Epithelial cell of proximal tubule (primary cell): ENCODE measurements at regions not wholly inside any gene's neighbourhood (a gene's known extent, or its start where the extent isn't known, plus 50 kb on each side); places are given as distances from the start of the nearest gene placed in this dataset.

Source experiments
- DNase-seq: peaks from one replicate; pipeline ENCODE4 v3.0.0-alpha.2; 2011; ENCODE audit warnings: low read depth
- H3K4me3 ChIP-seq: 2 replicates; pipeline ENCODE4 v1.5.1; 2011; ENCODE audit warnings: low read depth, mild to moderate bottlenecking, low read length
- CTCF ChIP-seq: conservative IDR thresholded peaks from 2 replicates; pipeline ENCODE4 v1.5.1; 2012; ENCODE audit warnings: low read depth, mild to moderate bottlenecking, low read length

DNA sequence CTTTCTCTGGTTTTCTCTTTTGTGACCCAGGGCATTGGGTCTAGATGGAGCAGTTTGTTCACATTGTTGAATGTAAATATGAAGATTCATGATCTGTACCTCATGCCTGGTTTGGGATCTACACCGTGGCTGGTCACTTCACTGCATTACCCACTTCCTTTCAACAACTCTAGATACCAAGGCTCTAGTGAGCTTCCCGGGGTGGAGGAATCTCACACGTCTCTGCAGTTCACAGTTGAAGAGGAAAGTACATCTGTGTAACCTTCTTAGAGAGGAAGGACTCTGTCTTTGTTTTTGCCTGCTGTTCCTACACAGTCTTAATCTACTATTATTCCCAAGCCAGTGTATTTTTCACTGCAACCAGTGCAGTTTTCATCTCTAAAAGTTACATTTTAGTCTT, 574.8 kb downstream of the MBD2 start:
- H3K4me3 ChIP-seq = no peak overlapping the region
- no peak for TF ChIP-seq CTCF
- no peak for DNase-seq

- DNase-seq = no peak
- no peak for TF ChIP-seq CTCF
Measured at GRCh38 chr18:53644799-53645471, 579.5 kb downstream of the MBD2 start.

GRCh38 chr18:53639687-53640086, 584.8 kb downstream of the MBD2 start:
- TF ChIP-seq CTCF = no peak
- no peak overlapping the region for H3K4me3 ChIP-seq
- no peak for DNase-seq

More at GRCh38 chr18:53644799-53645471, 579.5 kb downstream of the MBD2 start:
- no peak overlapping the region for H3K4me3 ChIP-seq

DNA sequence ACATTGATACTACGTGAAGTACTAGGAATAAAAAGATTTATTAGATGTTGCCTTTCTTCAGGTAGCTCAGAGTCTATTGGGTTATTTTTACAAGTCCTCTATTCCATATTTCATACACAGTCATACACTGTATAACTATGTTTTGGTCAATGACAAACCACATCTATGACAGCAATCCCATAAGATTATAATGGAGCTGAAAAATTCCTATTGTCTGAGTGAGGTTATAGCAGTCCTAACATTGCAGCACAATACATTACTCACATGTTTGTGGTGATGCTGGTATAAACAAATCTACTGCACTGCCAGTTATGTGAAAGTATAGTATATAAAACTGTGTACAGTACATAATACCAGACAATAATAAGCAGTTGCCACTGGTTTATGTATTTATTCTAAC, 595.1 kb downstream of the MBD2 start:
- TF ChIP-seq CTCF = no peak
- DNase-seq = no peak
- H3K4me3 ChIP-seq = no peak overlapping the region

GRCh38 chr18:53625997-53626599, 598.4 kb downstream of the MBD2 start:
- no peak overlapping the region for H3K4me3 ChIP-seq
- no peak for TF ChIP-seq CTCF

GRCh38 chr18:53610957-53611356, 613.5 kb downstream of the MBD2 start:
- no peak for DNase-seq
- no peak overlapping the region for H3K4me3 ChIP-seq
- no peak for TF ChIP-seq CTCF

More at GRCh38 chr18:53625997-53626599, 598.4 kb downstream of the MBD2 start:
- no peak for DNase-seq

GRCh38 chr18:53606792-53607191, 617.7 kb downstream of the MBD2 start:
- H3K4me3 ChIP-seq = no peak overlapping the region
- no peak for DNase-seq
- TF ChIP-seq CTCF = no peak
